Ishikawa (cell line): ENCODE measurements at regions not wholly inside any gene's neighbourhood (a gene's known extent, or its start where the extent isn't known, plus 50 kb on each side); places are given as distances from the start of the nearest gene placed in this dataset.

Experiments
- CREB1 ChIP-seq: IDR thresholded peaks from 2 replicates; pipeline ENCODE4 v1.6.1; 2012; ENCODE audit warnings: low read depth
- EP300 ChIP-seq: IDR thresholded peaks from 2 replicates; pipeline ENCODE4 v1.6.1; 2012; ENCODE audit warnings: borderline replicate concordance
- FOXM1 ChIP-seq: IDR thresholded peaks from 2 replicates; pipeline ENCODE4 v1.6.1; 2012; ENCODE audit warnings: low read depth, borderline replicate concordance
- MAX ChIP-seq: IDR thresholded peaks from 2 replicates; pipeline ENCODE4 v1.6.1; 2012
- NFIC ChIP-seq: IDR thresholded peaks from 2 replicates; pipeline ENCODE4 v1.6.1; 2012
- RAD21 ChIP-seq: IDR thresholded peaks from 2 replicates; pipeline ENCODE4 v1.6.1; 2012; ENCODE audit warnings: low read depth
- REST ChIP-seq: IDR thresholded peaks from 2 replicates; pipeline ENCODE4 v1.6.1; 2012; ENCODE audit warnings: low read depth, mild to moderate bottlenecking
- TAF1 ChIP-seq: IDR thresholded peaks from 2 replicates; pipeline ENCODE4 v1.6.1; 2012; ENCODE audit warnings: low read depth, mild to moderate bottlenecking

- TF ChIP-seq TAF1: no peak
- no peak for TF ChIP-seq RAD21
- no peak for TF ChIP-seq MAX
- no peak for TF ChIP-seq EP300
- no peak for TF ChIP-seq FOXM1
- no peak for TF ChIP-seq REST
- TF ChIP-seq CREB1: no peak
- no peak for TF ChIP-seq NFIC
Measured at GRCh38 chr4:84159762-84160161, 339.3 kb downstream of the NKX6-1 start.
